HG03097 (cell line): ENCODE measurements at regions not wholly inside any gene's neighbourhood (a gene's known extent, or its start where the extent isn't known, plus 50 kb on each side); places are given as distances from the start of the nearest gene placed in this dataset.
"Not testable (repeated sequence)": the region's sequence is repeated elsewhere in the genome, so short reads cannot be mapped to it uniquely, and the experiment has no call there.

Source experiments
- ATAC-seq: cut with Tn5 transposase; IDR thresholded peaks from one replicate; pipeline ENCODE4 v1.9.1; 2021; ENCODE audit not compliant: unreplicated experiment, low FRiP score

- ATAC-seq: no peak
These were observed 1035.0 kb downstream of the SLC16A7 start for GRCh38 chr12:60630796-60631195.

DNA sequence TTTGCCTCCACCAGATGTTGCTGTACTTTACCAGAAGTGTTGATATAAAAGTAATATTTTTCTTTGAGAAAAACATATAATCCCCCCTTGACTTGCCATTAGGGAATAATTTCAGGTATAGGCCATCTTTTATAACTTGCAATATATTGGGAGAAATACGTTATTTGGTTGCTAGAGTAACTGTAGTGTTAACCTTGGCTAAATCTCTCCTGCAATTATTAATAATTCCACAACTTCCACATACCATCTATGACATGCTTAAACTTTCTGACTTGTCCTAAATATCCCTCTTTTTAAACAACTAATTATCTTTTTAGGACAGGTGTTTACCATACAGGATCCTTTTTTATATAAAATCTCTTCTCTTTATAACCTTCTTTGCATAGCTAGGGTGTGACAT, 1048.2 kb downstream of the SLC16A7 start:
- ATAC-seq: no peak

DNA sequence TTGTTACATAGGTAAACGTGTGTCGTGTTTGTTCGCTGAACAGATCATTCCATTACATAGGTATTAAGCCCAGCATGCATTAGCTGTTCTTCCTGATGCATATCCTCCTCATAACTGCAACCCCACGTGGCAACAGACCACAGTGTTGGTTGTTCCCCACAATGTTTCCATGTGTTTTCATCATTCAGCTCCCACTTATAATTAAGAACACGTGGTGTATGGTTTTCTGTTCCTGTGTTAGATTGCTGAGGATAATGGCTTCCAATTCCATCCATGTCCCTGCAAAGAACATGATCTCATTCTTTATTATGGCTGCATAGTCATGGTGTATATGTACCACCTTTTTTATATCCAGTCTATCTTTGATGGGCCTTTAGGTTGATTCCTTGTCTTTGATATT, 1071.1 kb downstream of the SLC16A7 start:
- no peak for ATAC-seq

GRCh38 chr12:60672949-60673348, 1077.1 kb downstream of the SLC16A7 start:
- ATAC-seq: no peak

DNA sequence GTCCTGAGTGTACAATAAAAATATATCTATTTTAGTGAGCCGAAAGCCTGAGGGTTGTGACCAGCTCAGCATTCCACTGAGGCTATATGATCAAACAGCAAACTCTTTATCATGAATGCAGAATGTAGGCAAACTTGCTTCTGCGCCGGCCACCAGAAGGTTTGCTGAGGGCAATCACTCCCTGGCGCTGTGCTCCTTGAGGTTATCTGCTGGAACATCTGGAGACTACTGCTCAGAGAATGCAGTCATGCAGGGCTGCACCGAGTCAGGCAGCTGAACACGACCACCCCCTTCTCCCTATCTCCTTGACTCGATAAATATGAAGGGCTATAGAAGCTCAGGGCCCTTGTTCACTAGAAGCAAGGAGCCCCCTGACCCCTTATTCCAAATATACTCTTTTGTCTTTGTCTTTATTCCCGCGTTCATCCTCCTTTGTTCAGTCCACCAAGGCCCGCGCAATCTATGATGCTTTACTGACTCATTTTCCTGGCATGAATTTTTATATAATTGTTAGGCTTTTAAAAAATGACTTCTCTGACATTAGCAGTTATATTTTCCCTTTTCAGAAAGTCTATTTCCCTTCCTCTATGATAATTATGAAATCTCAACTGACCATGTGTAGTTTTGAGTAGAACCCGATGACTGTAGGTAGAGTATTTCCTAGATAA, 1089.3 kb downstream of the SLC16A7 start:
- ATAC-seq: no peak

DNA sequence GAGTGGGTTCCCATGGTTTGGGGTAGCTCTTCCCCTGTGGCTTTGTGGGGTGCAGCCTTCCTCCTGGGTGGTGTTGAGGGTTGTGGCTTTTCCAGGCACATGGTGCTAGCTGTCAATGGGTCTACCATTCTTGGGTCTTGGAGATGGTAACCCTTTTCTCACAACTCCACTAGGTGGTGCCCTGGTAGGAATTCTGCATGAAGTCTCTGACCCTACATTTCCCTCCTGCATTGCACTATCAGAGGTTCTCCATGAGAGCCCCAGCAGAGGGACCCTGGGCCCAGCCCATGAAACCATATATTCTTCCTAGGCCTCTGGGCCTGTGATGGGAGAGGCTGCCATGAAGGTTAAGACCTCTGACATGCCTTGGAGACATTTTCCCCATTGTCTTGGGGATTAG, 1093.3 kb downstream of the SLC16A7 start:
- ATAC-seq: no peak

DNA sequence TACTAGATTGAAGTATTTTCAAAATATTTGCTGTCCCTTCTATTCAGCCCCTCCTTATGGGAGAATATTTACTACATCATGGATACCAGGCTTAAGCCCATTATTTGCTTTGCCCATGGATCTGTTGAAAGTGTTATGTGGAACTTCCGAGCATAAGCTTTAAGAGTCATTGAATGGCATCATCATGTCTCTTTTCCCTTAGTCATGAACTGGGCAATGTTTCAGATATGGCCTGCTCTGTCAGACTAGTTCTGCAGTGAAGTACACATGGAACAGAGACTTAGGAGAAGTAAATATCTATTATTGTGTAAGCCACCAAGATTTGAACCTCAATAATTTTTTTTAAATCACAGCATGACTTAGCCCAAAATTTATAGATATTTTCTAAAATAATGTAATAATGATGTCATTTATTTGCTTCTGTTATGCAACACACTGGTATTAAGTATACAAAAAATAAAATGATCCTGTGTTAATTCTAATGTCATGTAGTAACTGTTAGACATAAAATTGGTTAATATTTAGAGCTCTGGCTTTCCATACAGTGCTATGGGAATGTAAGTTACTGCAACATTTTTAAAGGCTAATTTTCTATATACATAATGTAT, 1097.3 kb downstream of the SLC16A7 start:
- ATAC-seq: no peak

DNA sequence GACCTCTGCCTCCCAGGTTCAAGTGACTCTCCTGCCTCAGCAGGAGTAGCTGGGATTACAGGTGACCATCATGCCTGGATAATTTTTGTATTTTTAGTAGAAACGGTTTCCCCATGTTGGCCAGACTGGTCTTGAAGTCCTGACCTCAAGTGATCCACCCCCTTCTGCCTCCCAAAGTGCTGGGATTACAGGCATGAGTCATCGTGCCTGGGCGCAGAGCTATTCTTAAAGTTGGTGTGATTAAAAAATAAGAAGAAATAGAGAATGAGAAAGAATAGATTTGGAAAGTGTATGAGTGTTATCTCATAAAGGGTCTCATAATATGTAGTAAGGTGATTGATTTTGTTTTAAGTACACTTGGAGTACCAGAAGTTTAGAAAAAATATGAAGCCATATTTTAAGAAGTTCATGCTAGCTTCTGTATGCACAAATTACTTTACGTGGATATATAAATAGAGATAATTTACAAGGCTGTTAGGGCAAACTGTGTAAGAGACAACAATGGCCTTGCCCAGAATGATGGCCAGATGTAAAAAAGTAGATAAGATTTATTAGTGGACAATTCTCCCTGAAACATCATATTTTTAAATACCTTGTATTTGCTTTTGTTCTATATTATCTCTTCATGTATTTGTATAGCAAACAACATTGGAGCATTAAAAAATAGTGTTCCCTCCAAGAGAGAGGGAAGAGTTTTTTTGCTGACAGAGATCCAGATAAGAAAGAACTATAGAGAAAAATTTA, 1108.5 kb downstream of the SLC16A7 start:
- no peak for ATAC-seq

DNA sequence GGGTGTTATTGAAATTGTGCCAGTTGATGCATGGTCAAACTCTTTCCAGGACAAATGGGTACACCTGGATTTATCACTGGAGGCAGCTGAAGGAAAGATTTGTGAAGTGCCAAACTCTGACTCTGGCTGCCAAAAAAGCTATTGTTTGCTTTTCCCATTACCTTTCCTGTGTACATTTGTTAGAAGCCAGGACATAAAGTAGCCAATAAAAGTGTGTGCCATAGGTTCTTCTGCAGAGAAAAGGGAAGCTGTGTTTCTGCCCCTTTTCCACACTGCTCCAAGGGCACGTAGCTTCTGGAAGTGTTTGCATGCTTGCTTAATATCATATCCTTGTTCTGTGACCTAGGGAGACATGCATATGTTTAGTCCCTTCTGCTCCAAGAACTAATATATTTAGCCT, 1114.4 kb downstream of the SLC16A7 start:
- ATAC-seq: no peak

- ATAC-seq: no peak
These were observed 1118.5 kb downstream of the SLC16A7 start for GRCh38 chr12:60714141-60714900.

GRCh38 chr12:60724475-60724874, 1128.6 kb downstream of the SLC16A7 start:
- ATAC-seq: no peak

DNA sequence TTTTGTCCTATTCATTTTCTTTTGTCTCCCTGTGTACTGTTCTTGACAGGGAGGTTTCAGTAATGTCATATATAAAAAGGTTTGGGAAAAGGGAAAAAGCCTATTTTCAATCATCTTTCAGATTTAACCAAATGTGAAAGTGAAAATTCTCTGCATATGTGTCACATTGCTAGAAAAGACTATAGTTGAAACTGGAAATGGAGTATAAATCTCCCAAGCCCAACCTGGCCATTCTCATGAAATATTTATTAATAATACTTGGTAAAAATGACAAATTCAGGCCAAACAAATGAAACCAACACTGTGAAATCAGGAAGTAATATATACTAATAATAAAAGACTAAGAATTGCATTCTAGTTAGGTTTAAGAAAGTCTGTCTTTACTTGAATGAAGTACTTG, 1129.2 kb downstream of the SLC16A7 start:
- ATAC-seq: no peak

DNA sequence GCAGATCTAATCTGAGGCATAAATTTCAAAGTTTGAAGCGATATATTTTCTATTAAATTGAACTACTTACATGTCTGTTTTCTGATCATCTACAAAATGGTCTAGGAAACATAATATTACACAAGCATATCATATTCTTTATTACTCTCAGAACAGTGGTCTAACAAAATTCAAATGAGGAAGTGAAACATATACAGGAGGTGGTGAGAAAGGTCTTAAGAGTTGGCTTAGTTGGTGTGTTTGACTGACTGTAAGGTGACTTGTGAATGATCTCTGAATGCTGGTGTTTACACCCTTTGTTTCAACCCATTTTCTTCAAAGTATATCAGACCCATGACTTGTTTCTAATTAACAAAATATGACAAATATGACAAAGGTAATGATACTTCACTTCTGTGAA, 1156.8 kb downstream of the SLC16A7 start:
- ATAC-seq: no peak

DNA sequence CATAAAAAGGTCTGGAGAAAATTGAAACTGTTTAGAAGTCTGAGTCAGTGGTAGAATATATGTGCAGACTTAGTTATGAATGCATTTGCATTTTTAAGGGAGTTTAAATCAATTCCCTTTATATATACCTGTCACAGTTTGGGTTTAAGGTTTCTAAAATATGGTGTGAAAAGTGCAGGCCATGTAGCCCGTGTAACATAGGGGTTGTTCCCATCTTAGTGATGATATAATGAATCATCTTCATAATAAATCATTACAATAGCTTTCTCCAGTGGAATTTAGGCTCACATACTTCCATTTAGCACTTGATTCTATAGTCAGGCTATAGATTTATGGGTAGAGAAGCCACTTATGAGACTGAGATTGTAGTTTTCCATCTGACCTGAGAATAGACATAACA, 1162.4 kb downstream of the SLC16A7 start:
- ATAC-seq: no peak

DNA sequence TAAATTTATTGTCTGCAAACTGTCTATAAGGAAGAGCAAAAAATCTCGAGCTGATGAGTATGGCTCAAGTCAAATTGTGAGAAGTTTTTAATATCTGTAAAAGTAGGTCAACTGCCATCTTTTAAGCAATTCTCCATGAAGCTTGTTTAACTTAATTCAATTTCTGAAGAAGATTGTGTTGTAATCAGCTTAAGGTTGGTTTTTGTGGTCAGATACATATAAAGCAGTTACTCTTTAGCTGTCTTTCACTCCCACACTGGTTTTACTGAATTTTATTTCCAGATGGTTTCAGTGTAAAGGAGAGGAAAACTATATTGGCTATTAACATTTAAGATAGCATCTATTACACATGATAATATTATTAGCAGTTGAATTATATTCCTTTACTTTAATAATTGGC, 1165.1 kb downstream of the SLC16A7 start:
- ATAC-seq: no peak

GRCh38 chr12:60801166-60801565, 1205.3 kb downstream of the SLC16A7 start:
- not testable (repeated sequence) for ATAC-seq

GRCh38 chr12:60803147-60803546, 1207.3 kb downstream of the SLC16A7 start:
- no peak for ATAC-seq

DNA sequence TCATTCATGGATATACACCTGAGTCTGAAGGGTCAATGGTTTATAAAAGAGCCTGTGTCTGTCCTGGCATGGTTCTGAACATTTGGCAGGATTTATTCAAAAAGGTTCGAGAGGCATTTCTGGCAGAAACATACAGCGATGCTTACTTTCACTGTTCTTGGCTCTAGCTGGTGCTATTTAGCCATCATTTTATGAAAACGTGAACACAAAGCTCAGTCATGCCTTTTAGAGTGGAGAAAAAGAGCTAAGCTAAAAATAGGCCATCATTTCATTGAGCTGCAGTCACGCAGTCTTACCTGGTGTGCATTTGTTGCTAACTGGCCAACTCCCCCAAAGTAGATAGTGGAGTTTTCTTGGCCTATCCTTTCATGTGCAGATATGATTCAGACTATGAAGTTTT, 1209.5 kb downstream of the SLC16A7 start:
- ATAC-seq: no peak

DNA sequence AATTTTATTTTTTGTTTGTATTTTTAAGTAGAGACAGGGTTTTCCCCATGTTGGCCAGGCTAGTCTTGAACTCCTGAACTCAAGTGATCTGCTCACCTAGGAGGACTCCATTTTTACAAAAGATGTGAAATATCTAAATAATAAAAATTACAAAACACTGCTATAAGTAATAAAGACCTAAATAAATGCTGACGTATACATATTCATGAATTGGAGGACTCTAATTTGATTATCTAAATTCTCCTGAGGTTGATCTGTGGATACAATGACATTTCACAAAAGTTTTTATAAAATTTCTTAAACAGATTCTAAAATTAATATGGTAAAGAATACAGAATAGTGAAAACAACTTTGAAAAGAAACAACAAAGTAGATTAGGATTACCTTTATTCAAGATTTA, 1224.0 kb downstream of the SLC16A7 start:
- no peak for ATAC-seq

GRCh38 chr12:60822580-60822979, 1226.8 kb downstream of the SLC16A7 start:
- no peak for ATAC-seq

DNA sequence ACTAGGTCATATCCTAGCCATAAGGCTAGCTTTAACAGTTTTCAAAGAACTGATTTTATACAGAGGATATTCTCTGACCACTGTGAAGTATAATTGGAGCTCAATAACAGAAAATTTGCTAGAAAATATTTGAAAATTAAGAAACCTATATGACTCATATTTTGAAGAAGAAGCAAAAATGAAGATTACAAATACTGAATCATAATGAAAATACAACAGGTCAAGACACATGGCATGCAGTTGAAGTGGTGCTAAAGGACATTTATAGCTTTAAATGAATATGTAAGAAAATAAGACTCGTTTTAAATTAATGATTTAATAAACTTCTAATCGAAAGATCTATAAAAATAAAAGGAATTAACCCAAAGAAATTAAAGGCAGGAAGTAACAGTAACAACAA, 1234.6 kb downstream of the SLC16A7 start:
- ATAC-seq: no peak
